Testis (tissue), 2 donors: ENCODE measurements at regions not wholly inside any gene's neighbourhood (a gene's known extent, or its start where the extent isn't known, plus 50 kb on each side); places are given as distances from the start of the nearest gene placed in this dataset.

ENCODE experiments used
- POLR2A ChIP-seq: fragments of 450-650 bp; IDR thresholded peaks from one replicate; pipeline ENCODE4 v1.6.1; 2017; ENCODE audit warnings: antibody characterized with exemption, mild to moderate bottlenecking, moderate library complexity
- TF ChIP-seq, protein P1 (sequence below), 3 experiments: fragments of 450-650 bp in 2 of 3; fragments of 200-600 bp in 1 of 3; sonication (generic) in 1 of 3; IDR thresholded peaks; one replicate each; pipeline ENCODE4 v1.5.1; 2016 to 2019; ENCODE audit warnings: antibody characterized with exemption in 3 of 3, mild to moderate bottlenecking in 2 of 3, moderate library complexity in 1 of 3

- no peak for TF ChIP-seq POLR2A
- TF ChIP-seq, protein P1, sequence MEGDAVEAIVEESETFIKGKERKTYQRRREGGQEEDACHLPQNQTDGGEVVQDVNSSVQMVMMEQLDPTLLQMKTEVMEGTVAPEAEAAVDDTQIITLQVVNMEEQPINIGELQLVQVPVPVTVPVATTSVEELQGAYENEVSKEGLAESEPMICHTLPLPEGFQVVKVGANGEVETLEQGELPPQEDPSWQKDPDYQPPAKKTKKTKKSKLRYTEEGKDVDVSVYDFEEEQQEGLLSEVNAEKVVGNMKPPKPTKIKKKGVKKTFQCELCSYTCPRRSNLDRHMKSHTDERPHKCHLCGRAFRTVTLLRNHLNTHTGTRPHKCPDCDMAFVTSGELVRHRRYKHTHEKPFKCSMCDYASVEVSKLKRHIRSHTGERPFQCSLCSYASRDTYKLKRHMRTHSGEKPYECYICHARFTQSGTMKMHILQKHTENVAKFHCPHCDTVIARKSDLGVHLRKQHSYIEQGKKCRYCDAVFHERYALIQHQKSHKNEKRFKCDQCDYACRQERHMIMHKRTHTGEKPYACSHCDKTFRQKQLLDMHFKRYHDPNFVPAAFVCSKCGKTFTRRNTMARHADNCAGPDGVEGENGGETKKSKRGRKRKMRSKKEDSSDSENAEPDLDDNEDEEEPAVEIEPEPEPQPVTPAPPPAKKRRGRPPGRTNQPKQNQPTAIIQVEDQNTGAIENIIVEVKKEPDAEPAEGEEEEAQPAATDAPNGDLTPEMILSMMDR (IDR thresholded peaks at IDR 0.05) = no peak
These were observed 94.7 kb upstream of the NAV2 start for GRCh38 chr11:19617696-19618523.
